Fibroblast of lung (primary cell): ENCODE measurements at regions not wholly inside any gene's neighbourhood (a gene's known extent, or its start where the extent isn't known, plus 50 kb on each side); places are given as distances from the start of the nearest gene placed in this dataset.

ENCODE experiments used
- DNase-seq, 2 donors: peaks; one replicate each; pipeline versions ENCODE4 v3.0.0 to v3.0.0-alpha.2; 2010; ENCODE audit warnings: low read depth in 2 of 2
- H2AFZ ChIP-seq: 2 replicates; pipeline ENCODE4 v1.5.1; 2012; ENCODE audit warnings: low read length, control low read depth, inconsistent platforms
- H3K27ac ChIP-seq: 2 replicates; pipeline ENCODE4 v1.5.1; 2011; ENCODE audit warnings: low read length, control low read depth; ENCODE audit not compliant: insufficient read depth
- H3K27me3 ChIP-seq: 2 replicates; pipeline ENCODE4 v1.5.1; 2011; ENCODE audit warnings: mild to moderate bottlenecking, low read length; ENCODE audit not compliant: control insufficient read depth, insufficient read depth
- H3K36me3 ChIP-seq: 2 replicates; pipeline ENCODE4 v1.5.1; 2011; ENCODE audit warnings: low read length; ENCODE audit not compliant: control insufficient read depth, insufficient read depth
- H3K4me1 ChIP-seq: 2 replicates; pipeline ENCODE4 v1.5.1; 2011; ENCODE audit warnings: low read length; ENCODE audit not compliant: control insufficient read depth, insufficient read depth; ENCODE audit errors: extremely low read depth
- H3K4me2 ChIP-seq: 2 replicates; pipeline ENCODE4 v1.5.1; 2011; ENCODE audit warnings: low read length, control low read depth; ENCODE audit not compliant: insufficient read depth; ENCODE audit errors: extremely low read depth
- H3K4me3 ChIP-seq, 4 experiments: fragments of 200-600 bp in 1 of 4; sonication (generic) in 1 of 4; replicated peaks in 1 of 4; 2 replicates each; pipeline ENCODE4 v1.5.1; 2011 to 2016; ENCODE audit warnings: low read length in 4 of 4, low read depth in 3 of 4, mild to moderate bottlenecking in 3 of 4, control low read depth in 2 of 4, inconsistent platforms in 1 of 4, mixed read lengths in 1 of 4; ENCODE audit not compliant: insufficient read depth in 1 of 4; ENCODE audit errors: control extremely low read depth in 1 of 4
- H3K79me2 ChIP-seq: 2 replicates; pipeline ENCODE4 v1.5.1; 2012; ENCODE audit warnings: mild to moderate bottlenecking, low read length, inconsistent platforms; ENCODE audit not compliant: control insufficient read depth, insufficient read depth
- H3K9ac ChIP-seq: 2 replicates; pipeline ENCODE4 v1.5.1; 2011; ENCODE audit warnings: mild to moderate bottlenecking, low read length, control low read depth; ENCODE audit not compliant: insufficient read depth
- H3K9me3 ChIP-seq: 2 replicates; pipeline ENCODE4 v1.5.1; 2012; ENCODE audit warnings: low read depth, low read length; ENCODE audit not compliant: control insufficient read depth, insufficient read depth
- H4K20me1 ChIP-seq: 2 replicates; pipeline ENCODE4 v1.5.1; 2011; ENCODE audit warnings: low read length; ENCODE audit not compliant: control insufficient read depth, insufficient read depth; ENCODE audit errors: extremely low read depth
- CTCF ChIP-seq, 2 donors: IDR thresholded peaks in 1 of 2; conservative IDR thresholded peaks in 1 of 2; 1 replicate in 1 of 2; 2 replicates in 1 of 2; pipeline ENCODE4 v1.5.1; 2011 to 2012; ENCODE audit warnings: low read length in 2 of 2, control low read depth in 1 of 2, inconsistent platforms in 1 of 2, low read depth in 1 of 2, mild to moderate bottlenecking in 1 of 2
- EZH2 ChIP-seq: IDR thresholded peaks from 2 replicates; pipeline ENCODE4 v1.5.1; 2012; ENCODE audit warnings: low read length, control low read depth, mild to moderate bottlenecking; ENCODE audit errors: missing control alignments

GRCh38 chr1:212161231-212161781 is 123.9 kb upstream of the PPP2R5A start:
- no peaks in the 10 kb centered on the region for H3K9me3 ChIP-seq
- peak; percentile 61 to 91 for DNase-seq
- H3K36me3 ChIP-seq, result no peaks in the 10 kb centered on the region
- H3K4me3 ChIP-seq, result no peak overlapping the region
- H3K4me2 ChIP-seq, result no peak overlapping the region
- TF ChIP-seq CTCF (conservative IDR thresholded peaks at IDR 0.05 in 1 of 2, IDR thresholded peaks at IDR 0.05 in 1 of 2; ENCODE audit: low read depth in 1 of 2, low read length in 2 of 2) (no peak), EZH2 (no peak)
- no peak overlapping the region for H3K9ac ChIP-seq
- no peak overlapping the region for H3K27ac ChIP-seq
- H3K4me1 ChIP-seq, result peaks cover 7% of the 10 kb centered on the region
- H3K27me3 ChIP-seq, result no peaks in the 10 kb centered on the region
- H2AFZ ChIP-seq, result no peak overlapping the region
- H4K20me1 ChIP-seq, result no peaks in the 10 kb centered on the region
- no peaks in the 10 kb centered on the region for H3K79me2 ChIP-seq

GRCh38 chr1:212162635-212163034 is 122.6 kb upstream of the PPP2R5A start:
- no peak overlapping the region for H3K9ac ChIP-seq
- no peaks in the 10 kb centered on the region for H3K27me3 ChIP-seq
- peaks cover 16% of the 10 kb centered on the region for H3K4me1 ChIP-seq
- peak; percentile 70 to 77 for DNase-seq
- no peaks in the 10 kb centered on the region for H3K79me2 ChIP-seq
- H3K36me3 ChIP-seq, result no peaks in the 10 kb centered on the region
- peak overlapping the region; percentile 55 for H3K4me2 ChIP-seq
- H4K20me1 ChIP-seq, result no peaks in the 10 kb centered on the region
- no peak for TF ChIP-seq CTCF (conservative IDR thresholded peaks at IDR 0.05 in 1 of 2, IDR thresholded peaks at IDR 0.05 in 1 of 2; ENCODE audit: low read depth in 1 of 2, low read length in 2 of 2)
- TF ChIP-seq EZH2, result no peak
- H3K4me3 ChIP-seq, result no peak overlapping the region
- H2AFZ ChIP-seq, result no peak overlapping the region
- H3K27ac ChIP-seq, result no peak overlapping the region
- H3K9me3 ChIP-seq, result no peaks in the 10 kb centered on the region

GRCh38 chr1:212164095-212164872 is 120.9 kb upstream of the PPP2R5A start:
- no peak overlapping the region for H3K9ac ChIP-seq
- no peak overlapping the region for H3K4me3 ChIP-seq
- no peak for DNase-seq
- no peaks in the 10 kb centered on the region for H3K27me3 ChIP-seq
- no peaks in the 10 kb centered on the region for H4K20me1 ChIP-seq
- peaks cover 16% of the 10 kb centered on the region for H3K4me1 ChIP-seq
- no peak overlapping the region for H3K4me2 ChIP-seq
- no peak for TF ChIP-seq CTCF (conservative IDR thresholded peaks at IDR 0.05 in 1 of 2, IDR thresholded peaks at IDR 0.05 in 1 of 2; ENCODE audit: low read depth in 1 of 2, low read length in 2 of 2)
- TF ChIP-seq EZH2, result no peak
- no peaks in the 10 kb centered on the region for H3K79me2 ChIP-seq
- no peak overlapping the region for H3K27ac ChIP-seq
- H2AFZ ChIP-seq, result no peak overlapping the region
- H3K36me3 ChIP-seq, result no peaks in the 10 kb centered on the region
- H3K9me3 ChIP-seq, result no peaks in the 10 kb centered on the region
